HG02852 (cell line): ENCODE measurements at regions not wholly inside any gene's neighbourhood (a gene's known extent, or its start where the extent isn't known, plus 50 kb on each side); places are given as distances from the start of the nearest gene placed in this dataset.

ENCODE experiments used
- ATAC-seq: cut with Tn5 transposase; IDR thresholded peaks from one replicate; pipeline ENCODE4 v1.9.1; 2021; ENCODE audit warnings: mild to moderate bottlenecking, moderate library complexity; ENCODE audit not compliant: unreplicated experiment

DNA sequence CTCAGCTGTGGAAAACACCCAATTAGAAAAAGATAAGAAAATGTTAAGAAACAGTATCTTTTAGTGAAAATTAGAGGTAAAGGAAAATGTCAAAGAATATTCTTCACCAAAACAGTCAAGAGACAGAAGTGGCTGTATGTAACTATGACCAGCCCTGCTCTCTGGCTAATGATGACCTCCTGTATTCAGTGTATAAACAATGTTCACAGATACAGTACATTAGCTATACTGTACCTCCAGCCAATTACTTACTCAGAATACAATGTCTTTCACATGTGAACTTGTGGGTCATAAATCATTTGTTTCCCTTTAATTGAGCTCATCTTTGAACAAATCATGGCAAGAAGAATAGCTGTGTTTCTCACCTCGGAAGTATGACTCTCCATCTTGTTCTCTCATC, 432.0 kb downstream of the LMO4 start:
- ATAC-seq, result no peak

DNA sequence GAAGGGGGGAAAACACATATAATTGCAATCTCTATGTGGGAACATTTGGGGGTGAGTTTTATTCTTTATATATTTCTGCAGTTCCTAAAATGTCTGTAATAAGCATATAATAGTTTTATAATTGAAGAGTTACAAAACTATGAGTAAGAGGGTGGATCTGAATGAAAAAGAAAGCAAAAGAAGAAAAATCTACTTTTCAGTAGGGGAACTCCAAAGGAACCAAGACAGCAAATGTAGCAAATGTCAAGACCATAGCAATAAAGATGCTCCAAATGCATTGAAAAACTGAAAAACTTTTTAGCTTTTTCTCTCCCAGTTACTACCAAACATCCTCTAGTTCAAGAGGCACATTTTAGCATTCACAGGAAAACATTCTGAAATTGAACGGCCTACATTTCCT, 434.8 kb downstream of the LMO4 start:
- ATAC-seq, result no peak

DNA sequence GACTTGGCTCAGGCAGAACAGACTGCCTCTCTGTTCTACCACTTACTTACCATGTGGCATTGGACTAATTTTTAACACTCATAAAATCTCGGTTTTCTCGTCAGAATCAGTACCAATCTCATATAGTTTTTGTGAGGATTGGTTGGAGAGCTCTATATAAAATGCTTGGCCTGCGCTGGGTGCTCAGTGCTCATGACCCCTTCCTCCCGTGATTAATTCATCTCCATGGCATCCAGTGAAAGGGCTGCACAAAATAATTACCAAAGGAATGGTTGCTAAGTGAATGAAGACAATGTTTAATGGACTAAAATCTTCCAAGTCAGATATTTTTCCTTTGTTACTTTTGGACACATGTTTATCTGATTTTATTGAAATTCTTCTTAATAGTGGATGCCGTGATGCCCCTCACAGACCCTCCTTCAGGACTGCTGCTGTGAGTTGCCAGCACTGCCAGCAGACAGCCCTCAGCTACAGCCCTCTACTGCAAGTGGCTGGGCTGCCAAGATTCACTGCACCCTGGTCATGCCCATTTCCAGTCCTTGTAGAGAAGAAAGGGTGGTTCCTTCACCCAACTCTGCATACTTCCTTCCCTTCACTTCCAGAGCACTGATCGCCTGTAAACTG, 436.5 kb downstream of the LMO4 start:
- ATAC-seq, result no peak

DNA sequence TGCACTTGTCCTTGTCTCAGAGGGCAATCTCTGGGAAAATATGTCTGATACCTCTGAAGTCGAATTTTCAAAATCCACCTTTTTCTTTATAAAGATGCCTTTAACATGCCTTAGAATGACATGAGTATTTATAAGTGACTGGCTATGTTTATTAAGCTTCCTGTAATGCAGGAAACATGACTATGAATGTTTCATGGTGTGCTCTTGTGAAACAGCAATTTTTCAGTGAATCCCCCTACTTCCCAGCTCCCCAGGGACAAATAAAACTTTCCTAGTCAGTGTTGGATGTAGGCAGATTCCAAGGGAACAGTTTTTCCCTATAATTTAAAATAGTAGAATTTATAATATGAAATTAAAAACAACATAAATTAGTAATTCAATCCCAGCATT, 437.0 kb downstream of the LMO4 start:
- no peak for ATAC-seq

DNA sequence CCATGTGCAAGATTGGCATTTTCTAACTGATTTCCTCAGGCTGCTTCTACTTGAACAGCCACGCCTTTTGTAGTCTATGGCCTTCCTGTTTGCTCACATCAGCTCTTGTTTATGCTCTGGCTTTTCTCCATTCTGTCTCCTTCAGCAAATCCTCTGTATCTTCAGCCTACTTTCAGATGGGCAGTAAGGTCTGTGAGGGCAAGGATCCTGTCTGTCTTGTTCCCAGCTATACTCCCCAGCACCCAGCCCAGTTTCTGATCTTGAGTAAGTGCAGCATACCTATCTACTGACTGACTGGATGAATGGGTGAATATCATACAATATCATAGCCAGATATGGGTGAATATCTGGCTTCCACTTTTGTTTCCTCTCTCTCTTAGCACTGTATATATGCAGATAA, 438.1 kb downstream of the LMO4 start:
- ATAC-seq, result no peak

GRCh38 chr1:87778896-87779295, 450.2 kb downstream of the LMO4 start:
- ATAC-seq, result no peak

DNA sequence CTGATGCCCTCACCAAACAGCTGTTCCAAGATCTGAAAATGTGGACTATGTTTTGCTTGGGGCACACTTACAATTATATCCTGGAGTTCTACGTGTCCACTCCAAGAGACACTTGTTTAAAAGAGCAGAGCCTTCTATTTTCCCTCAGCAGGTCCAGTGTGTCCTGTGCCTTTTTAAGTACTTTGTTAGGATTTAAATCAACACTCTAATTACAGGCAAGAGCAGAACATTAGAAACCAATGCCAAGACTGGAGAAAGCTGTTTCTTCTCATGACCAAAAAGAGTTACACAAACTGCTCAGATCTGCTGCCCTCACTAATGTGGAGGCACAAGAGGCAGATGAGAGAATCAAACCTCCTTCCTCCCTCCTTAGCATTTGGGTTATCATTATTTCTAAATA, 452.9 kb downstream of the LMO4 start:
- no peak for ATAC-seq

DNA sequence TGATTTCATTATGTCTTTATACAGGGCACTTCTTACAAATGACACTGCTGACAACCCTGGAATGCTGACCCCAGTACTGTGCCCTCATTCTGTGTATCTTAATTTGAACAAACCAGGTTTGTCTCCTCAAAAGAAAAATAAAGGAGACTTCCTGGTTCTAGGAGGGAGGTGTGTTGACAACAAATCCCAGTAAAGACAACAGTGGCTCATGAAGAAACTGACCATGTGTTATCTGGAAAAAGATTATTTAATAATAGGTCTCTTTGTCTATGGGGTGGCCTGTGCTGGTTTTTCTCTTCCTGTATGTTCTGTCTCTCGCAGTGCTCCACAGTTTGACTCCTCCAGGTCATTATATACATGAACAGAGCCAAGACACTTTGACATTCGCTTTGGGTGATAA, 454.6 kb downstream of the LMO4 start:
- ATAC-seq, result no peak

- no peak for ATAC-seq
These were observed 456.7 kb downstream of the LMO4 start for GRCh38 chr1:87785386-87785785.

DNA sequence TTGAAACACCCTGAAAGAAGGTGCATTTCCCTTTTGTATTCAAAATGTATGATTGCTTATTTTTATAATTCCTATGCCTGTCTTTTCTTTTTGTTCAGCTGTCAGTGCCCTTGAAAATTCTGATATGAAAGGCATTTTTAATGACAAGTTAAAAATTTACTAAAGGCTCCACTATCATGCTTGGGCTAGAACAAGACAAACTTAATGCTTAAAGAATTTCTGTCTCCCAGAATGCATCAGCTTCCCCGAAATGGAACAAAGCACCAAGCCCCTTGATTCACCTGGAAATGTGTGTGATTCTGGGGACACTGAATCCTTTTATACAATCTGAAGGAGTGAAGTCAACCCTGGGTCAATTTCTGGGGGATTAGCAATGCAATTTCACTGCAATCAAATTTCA, 457.5 kb downstream of the LMO4 start:
- ATAC-seq, result no peak

- ATAC-seq, result no peak
These were observed 458.3 kb downstream of the LMO4 start for GRCh38 chr1:87786861-87787545.

DNA sequence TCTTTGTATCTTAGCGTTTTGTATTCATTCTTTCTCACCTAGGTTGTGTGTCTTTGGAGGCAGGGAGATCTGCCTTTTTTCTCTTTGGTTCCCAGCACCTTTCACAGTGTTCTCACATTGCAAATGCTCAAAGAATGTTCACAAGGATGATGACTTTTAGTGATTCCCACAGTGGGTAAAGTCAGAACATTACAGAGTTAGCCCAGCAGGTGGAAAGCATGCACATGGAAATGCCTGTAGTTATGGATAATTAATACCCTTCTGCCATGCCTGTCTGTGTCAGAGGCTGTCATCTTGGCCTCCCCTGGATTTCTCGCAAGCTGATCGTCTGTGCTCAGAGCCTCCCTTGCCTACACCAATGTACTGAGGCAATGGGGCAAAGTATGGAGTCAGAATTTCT, 458.9 kb downstream of the LMO4 start:
- ATAC-seq, result no peak

GRCh38 chr1:87790756-87791155, 462.1 kb downstream of the LMO4 start:
- ATAC-seq, result no peak

- no peak for ATAC-seq
These were observed 463.5 kb downstream of the LMO4 start for GRCh38 chr1:87791931-87792740.

- ATAC-seq, result no peak
These were observed 466.3 kb downstream of the LMO4 start for GRCh38 chr1:87794788-87795614.

GRCh38 chr1:87795615-87796337, 467.1 kb downstream of the LMO4 start:
- ATAC-seq, result no peak

DNA sequence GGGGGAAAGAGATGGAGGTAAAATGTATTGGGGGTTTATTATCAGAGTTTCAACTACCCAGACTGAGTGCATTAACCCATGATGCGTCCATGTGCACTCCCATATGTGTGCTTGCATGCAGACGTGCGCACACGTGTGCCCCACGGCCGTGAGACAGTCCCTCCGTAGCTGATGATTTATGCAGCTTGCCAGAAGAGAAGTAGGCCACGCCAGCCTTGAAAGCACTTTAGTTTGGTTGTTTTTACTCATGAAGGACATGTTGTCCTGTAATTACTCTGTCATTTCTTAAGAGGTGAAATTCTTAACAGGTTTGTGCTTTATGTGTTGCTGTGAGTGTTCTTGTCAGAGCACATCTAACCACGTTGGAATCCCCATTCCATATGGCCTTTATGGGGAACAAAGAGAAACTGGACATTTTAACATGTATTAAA, 467.8 kb downstream of the LMO4 start:
- ATAC-seq, result no peak

DNA sequence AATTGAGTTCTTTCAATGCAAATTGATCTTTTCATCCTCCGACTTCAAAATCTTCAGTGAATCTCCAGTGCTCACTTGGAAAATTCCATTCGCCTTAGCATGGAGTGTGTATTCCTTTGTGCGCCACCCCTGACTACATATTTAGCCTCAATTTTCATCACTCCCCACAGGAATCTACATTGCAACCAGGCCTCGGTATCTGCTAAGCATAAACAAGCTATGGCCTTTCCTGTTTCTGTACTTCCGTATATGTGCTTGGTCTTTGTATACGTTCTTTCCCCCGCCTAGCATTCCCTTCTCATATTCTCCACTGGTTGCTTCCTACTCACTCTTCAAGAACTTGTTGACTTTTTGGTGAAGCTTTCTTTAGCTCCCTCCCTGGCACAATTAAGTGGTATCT, 470.8 kb downstream of the LMO4 start:
- ATAC-seq, result no peak

GRCh38 chr1:87800006-87800405, 471.3 kb downstream of the LMO4 start:
- ATAC-seq, result no peak

DNA sequence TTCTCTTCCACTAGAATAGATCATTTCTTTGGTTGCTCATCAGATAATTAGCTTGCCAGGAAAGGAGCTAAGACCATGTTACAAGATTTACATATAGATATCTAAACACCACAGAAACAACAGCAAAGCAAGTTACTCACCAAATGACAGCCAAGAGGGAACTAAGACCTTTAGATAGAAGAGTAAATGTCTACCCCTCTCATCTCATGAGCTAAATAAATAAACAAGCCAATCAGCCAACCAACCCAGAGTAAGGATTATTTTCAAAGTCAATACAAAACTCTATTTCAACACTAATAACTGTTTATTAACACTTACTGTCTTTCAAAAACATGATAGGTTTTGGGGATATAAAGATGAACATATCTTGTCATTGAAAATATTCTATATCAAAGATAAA, 474.7 kb downstream of the LMO4 start:
- no peak for ATAC-seq

DNA sequence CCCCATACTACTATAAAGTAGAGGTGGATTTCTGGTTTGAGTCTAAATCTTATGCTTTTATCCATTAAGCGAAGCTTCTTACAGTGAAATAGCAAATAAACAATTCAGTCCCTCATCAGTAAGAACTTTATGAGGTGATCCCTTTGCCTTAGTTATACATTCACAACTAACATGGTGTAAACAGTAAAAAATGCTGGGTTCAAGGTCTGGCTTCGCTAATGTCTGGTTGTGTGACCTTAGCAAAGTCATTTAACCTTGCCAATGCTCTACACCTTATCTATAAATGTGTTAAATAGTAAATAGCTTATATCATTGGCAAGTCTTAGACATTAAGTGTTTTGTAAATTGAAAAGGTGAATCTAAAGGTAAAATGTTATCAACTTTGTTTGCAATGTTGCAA, 475.4 kb downstream of the LMO4 start:
- ATAC-seq, result no peak
